NCI-H510A (cell line): ENCODE measurements at regions not wholly inside any gene's neighbourhood (a gene's known extent, or its start where the extent isn't known, plus 50 kb on each side); places are given as distances from the start of the nearest gene placed in this dataset.

Experiments
- DNase-seq: peaks from one replicate; lab custom pipeline; 2025; lab: John Stamatoyannopoulos, UW

- DNase-seq, result no peak
These were observed 715.5 kb downstream of the GBE1 start for GRCh38 chr3:81045976-81046375.

DNA sequence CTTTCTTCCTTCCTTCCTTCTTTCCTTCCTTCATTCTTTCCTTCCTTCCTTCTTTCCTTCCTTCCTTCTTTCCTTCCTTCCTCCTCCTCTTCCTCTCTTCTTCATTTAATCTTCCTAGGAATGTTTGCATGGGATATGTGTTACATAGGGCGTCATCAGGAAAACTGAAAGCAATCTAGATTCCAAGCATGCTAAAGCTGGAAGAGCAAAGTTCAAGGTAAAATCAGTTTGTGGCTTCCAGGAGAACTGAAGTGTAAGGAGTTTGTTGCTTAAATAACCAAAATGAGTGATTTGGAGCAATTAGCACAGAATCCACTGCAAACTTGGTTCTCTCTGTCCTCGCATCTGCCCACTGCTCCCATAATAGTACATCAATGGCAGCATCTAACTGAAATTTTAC is 716.2 kb downstream of the GBE1 start:
- no peak for DNase-seq

DNA sequence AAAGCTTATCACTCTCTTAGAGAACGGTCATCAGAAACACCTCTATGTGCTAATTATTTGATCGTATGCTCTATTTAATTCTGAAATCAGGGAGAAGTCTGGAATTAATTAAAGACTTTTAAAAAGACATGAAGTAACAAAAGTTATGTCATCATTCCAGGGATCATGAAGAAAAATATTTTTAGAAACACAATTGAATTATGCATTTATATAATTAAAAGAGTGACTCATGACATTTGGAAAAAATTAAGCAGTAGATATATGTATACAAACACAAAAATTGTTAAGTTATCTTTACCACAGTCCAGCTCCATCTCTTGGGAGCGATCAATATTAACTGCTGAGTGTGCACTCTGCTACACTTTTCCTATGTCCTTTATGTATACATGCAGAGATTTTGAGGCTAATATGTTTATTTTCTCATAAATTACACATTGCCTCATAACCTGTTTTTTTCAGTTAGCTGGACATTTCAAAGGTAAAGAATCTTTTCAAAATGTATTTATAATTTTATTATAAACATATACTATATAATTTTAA is 717.7 kb downstream of the GBE1 start:
- no peak for DNase-seq

DNA sequence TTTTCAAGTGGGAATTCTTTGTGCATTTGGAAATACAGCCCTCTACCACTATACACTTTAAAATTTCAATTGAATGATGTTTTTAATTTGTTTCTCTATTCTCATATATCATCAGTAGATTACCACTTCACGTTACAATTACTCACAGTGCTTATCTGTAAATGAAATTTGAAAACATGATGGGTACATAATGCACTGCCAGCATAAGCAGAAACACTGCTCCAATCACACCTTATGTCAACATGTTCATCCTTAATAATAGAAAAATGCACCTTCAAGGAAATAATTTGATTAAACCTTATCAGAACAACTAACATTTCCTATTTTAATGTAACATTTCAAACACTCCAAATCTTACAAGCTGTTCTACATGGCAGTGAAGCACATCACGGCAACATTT is 718.4 kb downstream of the GBE1 start:
- DNase-seq, result no peak

- DNase-seq, result no peak
These were observed 720.1 kb downstream of the GBE1 start for GRCh38 chr3:81041331-81041730.

GRCh38 chr3:81040107-81040506 is 721.3 kb downstream of the GBE1 start:
- DNase-seq, result no peak

GRCh38 chr3:81033684-81034083 is 727.8 kb downstream of the GBE1 start:
- no peak for DNase-seq

DNA sequence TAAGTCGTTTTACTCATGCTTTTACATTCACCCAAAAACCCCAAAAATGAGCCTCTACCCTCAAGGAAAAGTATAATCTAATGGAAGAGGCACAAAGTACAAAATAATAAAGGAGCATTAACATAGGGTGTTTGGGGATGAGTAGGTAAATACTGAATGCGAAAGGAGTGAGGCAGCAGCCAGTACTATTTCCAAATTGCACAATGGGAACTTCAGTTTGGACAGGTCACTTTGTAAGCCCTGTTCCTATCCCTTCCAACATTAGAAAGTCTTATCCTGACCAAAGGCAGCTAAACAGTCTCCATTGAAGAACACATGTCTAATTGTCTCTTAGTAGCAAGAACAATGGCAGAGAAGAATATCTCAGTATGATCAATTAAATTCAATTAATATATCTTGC is 728.3 kb downstream of the GBE1 start:
- no peak for DNase-seq

DNA sequence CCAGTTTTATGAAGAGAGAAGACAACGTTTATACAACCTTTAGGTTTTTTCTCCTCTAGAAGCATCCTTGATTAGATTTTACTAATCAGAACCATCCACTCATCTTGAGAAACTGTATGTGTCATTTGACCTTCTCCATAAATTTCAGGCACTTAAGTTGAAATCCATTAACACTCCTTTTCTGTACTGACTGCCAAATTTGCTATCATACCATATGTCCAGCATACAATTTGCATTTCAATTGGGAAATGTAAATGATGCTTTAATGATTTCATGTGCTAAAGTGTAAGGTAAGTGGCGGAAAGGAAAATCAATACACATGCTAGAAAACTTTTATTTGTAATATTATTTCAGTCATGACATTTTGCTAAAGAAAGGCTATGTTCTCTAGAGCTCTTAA is 731.6 kb downstream of the GBE1 start:
- DNase-seq, result no peak

GRCh38 chr3:81027344-81027743 is 734.1 kb downstream of the GBE1 start:
- DNase-seq, result no peak

GRCh38 chr3:81024560-81024959 is 736.9 kb downstream of the GBE1 start:
- DNase-seq, result no peak

DNA sequence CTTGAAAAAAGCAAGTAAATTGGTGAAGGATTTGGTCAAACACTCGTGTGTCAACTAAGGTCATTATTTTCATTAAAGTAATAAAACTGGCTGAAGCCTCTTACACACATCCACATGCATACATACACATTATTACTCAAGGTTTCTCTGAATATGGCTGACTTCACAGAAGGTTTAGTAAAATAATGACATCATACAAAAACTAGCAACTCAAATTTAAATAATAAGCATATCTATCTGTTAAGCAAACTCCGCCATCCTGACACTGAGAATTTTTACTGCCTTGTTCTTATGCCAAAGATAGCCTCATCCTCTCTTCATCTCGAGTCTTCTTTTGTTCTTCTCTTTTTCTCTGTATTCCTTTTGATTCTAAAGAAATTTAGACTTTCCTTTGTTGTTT is 739.1 kb downstream of the GBE1 start:
- DNase-seq, result no peak

DNA sequence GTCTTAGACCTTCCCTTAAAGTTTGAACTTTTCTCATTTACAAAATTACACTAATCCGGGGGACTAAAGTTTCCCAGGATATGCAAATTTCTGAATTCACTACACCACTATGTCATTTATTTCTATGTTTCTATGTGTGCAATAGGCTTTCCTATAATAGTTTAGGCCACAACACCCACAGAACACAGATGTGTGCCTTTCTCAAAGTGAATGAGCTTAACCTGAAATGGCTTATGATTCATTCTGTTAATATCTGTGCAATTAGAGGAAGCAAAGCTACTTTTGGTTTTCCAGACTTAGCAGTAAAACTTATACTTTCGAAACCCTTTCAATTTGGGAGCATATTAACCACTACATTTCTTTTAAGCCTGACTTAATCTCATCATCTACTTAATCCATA is 748.1 kb downstream of the GBE1 start:
- DNase-seq, result no peak

DNA sequence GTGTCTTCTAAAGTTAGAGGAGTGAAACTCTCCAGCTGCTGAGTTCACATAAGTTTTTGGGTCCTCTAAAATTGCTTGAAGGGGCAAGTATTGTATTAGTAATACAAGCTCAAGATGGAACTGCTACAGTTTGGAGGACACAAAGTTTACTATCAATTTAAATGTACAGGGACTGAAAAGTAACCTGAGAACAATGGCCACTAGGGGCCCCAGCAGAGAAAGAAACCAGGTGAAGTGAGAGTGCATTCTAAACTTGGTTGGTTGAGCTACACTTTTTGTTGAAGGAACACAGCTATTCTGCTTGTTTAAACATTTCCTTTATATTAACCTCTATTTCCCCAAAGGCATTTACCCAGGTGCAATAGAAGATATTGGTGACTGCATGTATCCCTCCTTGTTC is 755.5 kb downstream of the GBE1 start:
- DNase-seq, result no peak

GRCh38 chr3:81003817-81004216 is 757.6 kb downstream of the GBE1 start:
- DNase-seq, result no peak

DNA sequence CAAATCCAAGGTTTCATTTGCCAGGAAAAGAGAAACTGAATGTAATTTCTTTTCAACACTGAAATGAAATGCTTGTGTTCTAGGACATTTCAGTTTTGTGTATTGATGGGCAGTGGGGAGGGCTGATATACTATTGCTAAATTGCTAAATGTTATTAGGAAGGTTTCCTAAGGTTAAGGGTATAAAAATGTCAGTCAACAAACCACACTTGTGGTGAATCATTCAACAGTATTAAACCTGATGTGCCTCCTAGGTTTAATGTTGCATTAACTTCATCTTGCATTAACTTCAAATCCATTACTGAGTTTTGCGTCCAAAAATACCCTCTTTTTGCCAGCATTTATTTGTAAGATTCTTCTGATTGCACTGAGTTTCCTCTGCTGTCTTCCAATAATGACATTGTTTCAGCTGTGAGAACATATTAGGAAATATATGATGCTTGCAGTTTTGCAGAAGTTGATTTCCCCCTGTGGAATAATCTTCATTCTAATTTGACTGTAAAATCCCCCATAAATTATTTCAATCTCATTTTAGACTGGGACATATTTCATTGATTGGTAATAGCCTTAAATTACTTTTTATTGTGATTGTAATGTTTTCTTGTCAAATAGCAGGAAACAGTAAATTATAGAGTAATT is 758.3 kb downstream of the GBE1 start:
- no peak for DNase-seq

GRCh38 chr3:80999481-80999880 is 762.0 kb downstream of the GBE1 start:
- no peak for DNase-seq

DNA sequence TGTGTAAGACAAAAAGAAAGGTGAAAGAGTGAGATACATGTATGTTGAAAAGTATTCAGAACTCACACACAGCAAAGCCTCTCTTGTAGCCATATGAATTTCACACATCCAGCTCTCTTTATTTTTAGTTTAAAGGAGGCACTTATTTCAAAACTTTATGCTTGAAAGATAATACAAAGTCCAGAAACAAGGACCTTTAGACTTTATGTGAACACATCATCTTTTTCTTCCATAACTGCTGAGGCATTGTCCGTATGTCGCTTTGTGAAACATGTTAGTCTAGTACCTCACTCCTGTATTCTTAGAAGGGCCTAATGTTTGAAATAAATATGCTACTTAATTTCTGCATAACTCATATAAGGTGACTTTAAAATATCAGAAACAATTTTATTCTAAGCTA is 763.4 kb downstream of the GBE1 start:
- no peak for DNase-seq

DNA sequence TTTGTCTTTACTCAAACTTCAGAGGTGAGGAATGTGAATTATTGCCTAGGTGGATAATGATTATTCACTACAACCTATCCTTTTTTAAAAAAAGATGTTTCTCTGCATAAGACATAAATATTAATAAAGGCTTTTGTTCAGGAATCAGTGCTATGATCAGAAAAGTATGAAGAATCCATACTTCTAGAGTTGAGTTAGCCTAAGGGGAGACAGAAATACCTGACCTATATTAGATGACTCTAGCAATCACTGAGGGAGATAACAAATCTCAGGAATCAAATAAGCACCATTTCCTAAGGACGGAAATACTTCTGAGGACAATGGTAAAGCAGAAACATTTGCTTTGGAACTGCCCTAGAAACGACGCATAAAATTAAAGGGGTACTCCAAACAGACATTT is 763.8 kb downstream of the GBE1 start:
- DNase-seq, result no peak

- no peak for DNase-seq
These were observed 766.7 kb downstream of the GBE1 start for GRCh38 chr3:80994767-80995166.

GRCh38 chr3:80994085-80994665 is 767.3 kb downstream of the GBE1 start:
- DNase-seq, result no peak

GRCh38 chr3:80993241-80993945 is 768.1 kb downstream of the GBE1 start:
- no peak for DNase-seq

DNA sequence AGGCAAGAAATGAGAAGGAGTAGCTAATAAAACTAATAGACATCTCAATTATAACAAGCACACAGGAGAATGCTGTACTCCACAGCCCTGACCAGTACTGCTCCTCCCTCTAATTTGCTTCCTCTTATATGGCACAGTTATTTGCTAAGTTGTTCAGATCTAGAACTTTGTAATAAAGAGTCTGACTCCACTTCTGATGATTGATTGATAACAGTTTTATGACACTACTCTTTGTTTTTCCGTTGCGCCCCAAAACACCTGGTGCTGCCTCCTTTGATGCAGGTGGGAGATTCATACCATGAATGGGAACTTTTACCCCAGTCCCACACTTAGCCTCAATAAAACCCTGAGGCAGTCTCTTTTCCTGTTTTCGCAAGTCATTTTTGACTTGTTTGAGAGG is 777.7 kb downstream of the GBE1 start:
- DNase-seq, result no peak
